Heart left ventricle (tissue), 13 donors: ENCODE measurements at regions not wholly inside any gene's neighbourhood (a gene's known extent, or its start where the extent isn't known, plus 50 kb on each side); places are given as distances from the start of the nearest gene placed in this dataset.

Experiments used
- POLR2A ChIP-seq, 2 donors: fragments of 450-650 bp; IDR thresholded peaks; one replicate each; pipeline ENCODE4 v1.6.1; 2017; ENCODE audit warnings: antibody characterized with exemption in 2 of 2, mild to moderate bottlenecking in 2 of 2, moderate library complexity in 2 of 2
- TF ChIP-seq, protein P1 (sequence below), 12 donors: fragments of 200-600 bp; sonication (generic) in 4 of 12; IDR thresholded peaks; one replicate each; pipeline versions ENCODE4 v1.5.0 to v1.8.0; 2018 to 2022; ENCODE audit warnings: antibody characterized with exemption in 12 of 12, mild to moderate bottlenecking in 5 of 12
- donor health status: ischemic (EF 13 %, LVEDD 7.1; RV severe dilation, severe dysfunction).
- donor health status: DM: no; HTN: yes; CAD: no.
- donor health status: DM: no; HTN: no; CAD: no.
- donor health status: ischemic (EF 25% LVEDD 6.9; RV normal size, moderate dysfunction).
- donor health status: ischemic (EF 25% LVEDD 5.7; RV mildly dilated, moderate dysfunction).
- donor health status: ischemic (EF 35%, LVEDD 5.7; RV mildly dilated, moderate dysfunction).
- donor health status: nonischemic (EF 11% LVEDD 7.7; RV severe dilation, severe dysfunction).
- donor health status: DM: yes; HTN: yes; CAD: no.
- donor health status: PGD.
- donor health status: ischemic (EF 29% LVEDD 5.4; RV normal size, mild dysfunction).
- donor health status: nonischemic (EF 23%, LVEDD 6.1; RV moderate dilation, normal function).

DNA sequence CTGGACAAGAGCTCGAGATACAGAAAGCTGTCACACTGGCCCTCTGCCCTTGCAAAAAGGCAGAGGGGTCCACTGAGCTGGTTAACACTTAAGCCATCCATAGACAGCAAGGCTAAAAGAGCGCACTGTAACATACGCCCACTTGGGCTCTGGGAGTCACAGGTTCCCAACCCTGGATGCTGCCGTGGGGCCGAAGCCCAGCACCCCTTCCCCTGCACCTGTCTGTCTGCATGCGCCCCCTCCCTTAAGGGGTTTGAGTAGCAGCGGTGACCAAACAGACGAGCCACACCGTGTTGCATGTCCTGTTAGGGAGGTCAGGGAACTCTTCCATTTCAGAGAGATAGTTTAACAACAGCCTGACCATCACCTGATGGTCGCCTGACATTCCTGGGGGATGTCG, 138.4 kb upstream of the GALNTL6 start:
- TF ChIP-seq, protein P1, sequence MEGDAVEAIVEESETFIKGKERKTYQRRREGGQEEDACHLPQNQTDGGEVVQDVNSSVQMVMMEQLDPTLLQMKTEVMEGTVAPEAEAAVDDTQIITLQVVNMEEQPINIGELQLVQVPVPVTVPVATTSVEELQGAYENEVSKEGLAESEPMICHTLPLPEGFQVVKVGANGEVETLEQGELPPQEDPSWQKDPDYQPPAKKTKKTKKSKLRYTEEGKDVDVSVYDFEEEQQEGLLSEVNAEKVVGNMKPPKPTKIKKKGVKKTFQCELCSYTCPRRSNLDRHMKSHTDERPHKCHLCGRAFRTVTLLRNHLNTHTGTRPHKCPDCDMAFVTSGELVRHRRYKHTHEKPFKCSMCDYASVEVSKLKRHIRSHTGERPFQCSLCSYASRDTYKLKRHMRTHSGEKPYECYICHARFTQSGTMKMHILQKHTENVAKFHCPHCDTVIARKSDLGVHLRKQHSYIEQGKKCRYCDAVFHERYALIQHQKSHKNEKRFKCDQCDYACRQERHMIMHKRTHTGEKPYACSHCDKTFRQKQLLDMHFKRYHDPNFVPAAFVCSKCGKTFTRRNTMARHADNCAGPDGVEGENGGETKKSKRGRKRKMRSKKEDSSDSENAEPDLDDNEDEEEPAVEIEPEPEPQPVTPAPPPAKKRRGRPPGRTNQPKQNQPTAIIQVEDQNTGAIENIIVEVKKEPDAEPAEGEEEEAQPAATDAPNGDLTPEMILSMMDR (IDR thresholded peaks at IDR 0.05): no peak
- TF ChIP-seq POLR2A (IDR thresholded peaks at IDR 0.05): no peak
